Stromal cell of bone marrow (primary cell): ENCODE measurements at regions not wholly inside any gene's neighbourhood (a gene's known extent, or its start where the extent isn't known, plus 50 kb on each side); places are given as distances from the start of the nearest gene placed in this dataset.

ENCODE experiments used
- DNase-seq: peaks from one replicate; pipeline ENCODE4 v3.0.0-alpha.2; 2012; ENCODE audit warnings: low read depth

- no peak for DNase-seq
Measured at GRCh38 chr15:45743426-45744235, 108.8 kb downstream of the SQOR start.

GRCh38 chr15:45744236-45744589, 109.4 kb downstream of the SQOR start:
- no peak for DNase-seq

GRCh38 chr15:45747426-45747825, 112.6 kb downstream of the SQOR start:
- no peak for DNase-seq

GRCh38 chr15:45751629-45752028, 116.8 kb downstream of the SQOR start:
- no peak for DNase-seq

- DNase-seq, result no peak
Measured at GRCh38 chr15:45759936-45760335, 125.1 kb downstream of the SQOR start.

- no peak for DNase-seq
Measured at GRCh38 chr15:45762726-45763125, 127.9 kb downstream of the SQOR start.

GRCh38 chr15:45763170-45763869, 128.5 kb downstream of the SQOR start:
- no peak for DNase-seq

GRCh38 chr15:45773149-45773548, 138.3 kb downstream of the SQOR start:
- DNase-seq, result no peak

- DNase-seq, result no peak
Measured at GRCh38 chr15:45776772-45777171, 141.9 kb downstream of the SQOR start.

- DNase-seq, result no peak
Measured at GRCh38 chr15:45777781-45778180, 143.0 kb downstream of the SQOR start.

- DNase-seq, result no peak
Measured at GRCh38 chr15:45780352-45780751, 145.5 kb downstream of the SQOR start.

GRCh38 chr15:45784656-45785055, 149.8 kb downstream of the SQOR start:
- no peak for DNase-seq

- DNase-seq, result no peak
Measured at GRCh38 chr15:45785897-45786296, 151.1 kb downstream of the SQOR start.

- peak; percentile 8 for DNase-seq
Measured at GRCh38 chr15:45790325-45790943, 155.6 kb downstream of the SQOR start.

GRCh38 chr15:45794304-45794703, 159.5 kb downstream of the SQOR start:
- no peak for DNase-seq

- DNase-seq, result no peak
Measured at GRCh38 chr15:45794712-45795439, 160.0 kb downstream of the SQOR start.

GRCh38 chr15:45795440-45796069, 160.7 kb downstream of the SQOR start:
- no peak for DNase-seq

- DNase-seq, result no peak
Measured at GRCh38 chr15:45796433-45796832, 161.6 kb downstream of the SQOR start.

- DNase-seq, result no peak
Measured at GRCh38 chr15:45799508-45799907, 164.7 kb downstream of the SQOR start.

GRCh38 chr15:45801543-45801942, 166.7 kb downstream of the SQOR start:
- no peak for DNase-seq

GRCh38 chr15:45802140-45802539, 167.3 kb downstream of the SQOR start:
- no peak for DNase-seq

GRCh38 chr15:45804028-45804427, 169.2 kb downstream of the SQOR start:
- no peak for DNase-seq
